ENCODE measurements at regions not wholly inside any gene's neighbourhood (a gene's known extent, or its start where the extent isn't known, plus 50 kb on each side); places are given as distances from the start of the nearest gene placed in this dataset.

- H3K27ac ChIP-seq (ENCODE audit: low read depth, low read length, poor library complexity, severe bottlenecking) = no peak overlapping the region
- BruUV-seq (replicated peaks) = no TSS peak
- TF ChIP-seq CTCF (conservative IDR thresholded peaks at IDR 0.05; ENCODE audit: low read length) = no peak
- POLR2A ChIA-PET = no interaction called here
- no peaks in the 10 kb centered on the region for H3K9me2 ChIP-seq (ENCODE audit: insufficient read depth, low read length)
- H3K36me3 ChIP-seq (ENCODE audit: insufficient read depth, low read length) = no peaks in the 10 kb centered on the region
- H3K4me1 ChIP-seq (ENCODE audit: insufficient read depth, low read length, poor library complexity, severe bottlenecking) = no peaks in the 10 kb centered on the region
- no peaks in the 10 kb centered on the region for H3K79me2 ChIP-seq (ENCODE audit: insufficient read depth, low read depth, low read length)
- no peak overlapping the region for H3K4me3 ChIP-seq (ENCODE audit: low read depth, low read length, poor library complexity, severe bottlenecking)
- H2AFZ ChIP-seq (ENCODE audit: low read length) = no peak overlapping the region
- intact Hi-C loops (cut with micrococcal nuclease; ENCODE audit: unreplicated experiment) = no loop called here
- no peaks in the 10 kb centered on the region for H4K20me1 ChIP-seq (ENCODE audit: insufficient read depth, low read length)
- DNase-seq (ENCODE audit: low spot score) = no peak
- CTCF ChIA-PET (ENCODE audit: unreplicated experiment) = no interaction called here
- no peaks in the 10 kb centered on the region for H3K9me3 ChIP-seq (ENCODE audit: low read length)
- no peak overlapping the region for H3K4me2 ChIP-seq (ENCODE audit: low read length)
Observed at GRCh38 chr18:39653221-39653620, 2087.6 kb upstream of the CELF4 start.

GRCh38 chr18:39648616-39649015 is 2083.0 kb upstream of the CELF4 start:
- Histone ChIP-seq H3K9me2 (ENCODE audit: insufficient read depth, low read length) (no peaks in the 10 kb centered on the region), H3K4me2 (ENCODE audit: low read length) (no peak overlapping the region), H3K4me3 (ENCODE audit: low read depth, low read length, poor library complexity, severe bottlenecking) (no peak overlapping the region), H3K4me1 (ENCODE audit: insufficient read depth, low read length, poor library complexity, severe bottlenecking) (no peaks in the 10 kb centered on the region), H3K79me2 (ENCODE audit: insufficient read depth, low read depth, low read length) (no peaks in the 10 kb centered on the region), H3K36me3 (ENCODE audit: insufficient read depth, low read length) (no peaks in the 10 kb centered on the region), H4K20me1 (ENCODE audit: insufficient read depth, low read length) (no peaks in the 10 kb centered on the region), H3K27ac (ENCODE audit: low read depth, low read length, poor library complexity, severe bottlenecking) (no peak overlapping the region), H2AFZ (ENCODE audit: low read length) (no peak overlapping the region), H3K9me3 (ENCODE audit: low read length) (no peaks in the 10 kb centered on the region)
- TF ChIP-seq EZH2phosphoT487 (IDR thresholded peaks at IDR 0.05; ENCODE audit: borderline replicate concordance, low read depth, low read length) = no peak
- no peak for TF ChIP-seq CTCF (conservative IDR thresholded peaks at IDR 0.05; ENCODE audit: low read length)
- intact Hi-C loops (cut with micrococcal nuclease; ENCODE audit: unreplicated experiment) = no loop called here
- no peak for DNase-seq (ENCODE audit: low spot score)
- BruUV-seq (replicated peaks) = no TSS peak
- CTCF ChIA-PET (ENCODE audit: unreplicated experiment) = no interaction called here
- POLR2A ChIA-PET = no interaction called here

DNA sequence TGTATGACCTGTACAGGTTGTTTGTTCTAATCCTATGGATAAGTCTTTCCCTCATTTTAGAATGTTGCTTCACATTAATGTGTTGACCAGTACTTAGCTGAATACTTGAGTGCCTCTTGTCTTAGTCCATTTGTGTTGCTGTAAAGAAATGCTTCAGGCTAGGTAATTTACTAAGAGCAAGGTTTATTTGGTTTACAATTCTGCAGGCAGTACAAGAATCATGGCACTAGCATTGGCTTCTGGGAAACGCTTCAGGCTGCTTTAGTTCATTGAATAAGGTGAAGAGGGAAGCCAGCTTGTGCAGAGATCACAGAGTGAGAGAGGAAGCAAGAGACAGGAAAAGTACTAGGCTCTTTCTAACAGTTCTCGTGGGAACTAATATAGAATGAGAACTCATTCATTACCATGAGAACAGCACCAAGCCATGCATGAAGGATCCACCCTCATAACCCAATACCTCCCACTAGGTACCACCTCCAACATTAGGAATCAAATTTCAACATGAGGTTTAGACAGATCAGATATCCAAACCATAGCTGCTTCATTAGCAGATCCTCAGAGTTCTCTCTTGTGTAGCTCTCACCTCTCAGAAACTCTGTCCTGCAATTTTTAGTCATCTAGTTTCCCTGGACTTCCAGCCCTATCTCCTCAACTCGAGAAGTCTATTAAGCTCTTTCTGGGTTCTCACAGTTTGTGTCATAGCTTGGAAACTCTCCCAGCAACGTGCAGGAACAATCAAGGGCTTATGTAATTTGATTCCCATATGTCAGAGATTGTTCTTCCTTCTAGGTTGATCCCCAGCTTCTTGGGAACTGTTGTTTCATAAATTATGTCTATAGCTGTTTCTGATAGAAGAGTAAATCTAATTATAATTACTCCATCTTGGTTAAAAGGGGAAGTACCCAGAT is 2082.3 kb upstream of the CELF4 start:
- no peak for TF ChIP-seq CTCF (conservative IDR thresholded peaks at IDR 0.05; ENCODE audit: low read length)
- TF ChIP-seq EZH2phosphoT487 (IDR thresholded peaks at IDR 0.05; ENCODE audit: borderline replicate concordance, low read depth, low read length) = no peak
- intact Hi-C loops (cut with micrococcal nuclease; ENCODE audit: unreplicated experiment) = no loop called here
- POLR2A ChIA-PET = interaction anchor here (0.7 kb wide), 1 partner anchor 15 kb away, joined by 3 read pairs; no protein-coding TSS in a partner anchor

More for the DNA sequence above, 2082.3 kb upstream of the CELF4 start:
- H3K9me3 ChIP-seq (ENCODE audit: low read length) = no peaks in the 10 kb centered on the region
- H3K27ac ChIP-seq (ENCODE audit: low read depth, low read length, poor library complexity, severe bottlenecking) = no peak overlapping the region
- no peak overlapping the region for H3K4me2 ChIP-seq (ENCODE audit: low read length)
- no peak overlapping the region for H2AFZ ChIP-seq (ENCODE audit: low read length)
- no TSS peak for BruUV-seq (replicated peaks)
- H3K36me3 ChIP-seq (ENCODE audit: insufficient read depth, low read length) = no peaks in the 10 kb centered on the region
- no peaks in the 10 kb centered on the region for H4K20me1 ChIP-seq (ENCODE audit: insufficient read depth, low read length)
- H3K4me3 ChIP-seq (ENCODE audit: low read depth, low read length, poor library complexity, severe bottlenecking) = no peak overlapping the region
- H3K9me2 ChIP-seq (ENCODE audit: insufficient read depth, low read length) = no peaks in the 10 kb centered on the region
- no peaks in the 10 kb centered on the region for H3K4me1 ChIP-seq (ENCODE audit: insufficient read depth, low read length, poor library complexity, severe bottlenecking)
- no peaks in the 10 kb centered on the region for H3K79me2 ChIP-seq (ENCODE audit: insufficient read depth, low read depth, low read length)
- CTCF ChIA-PET (ENCODE audit: unreplicated experiment) = no interaction called here
- no peak for DNase-seq (ENCODE audit: low spot score)
